ENCODE measurements at regions not wholly inside any gene's neighbourhood (a gene's known extent, or its start where the extent isn't known, plus 50 kb on each side); places are given as distances from the start of the nearest gene placed in this dataset.

DNA sequence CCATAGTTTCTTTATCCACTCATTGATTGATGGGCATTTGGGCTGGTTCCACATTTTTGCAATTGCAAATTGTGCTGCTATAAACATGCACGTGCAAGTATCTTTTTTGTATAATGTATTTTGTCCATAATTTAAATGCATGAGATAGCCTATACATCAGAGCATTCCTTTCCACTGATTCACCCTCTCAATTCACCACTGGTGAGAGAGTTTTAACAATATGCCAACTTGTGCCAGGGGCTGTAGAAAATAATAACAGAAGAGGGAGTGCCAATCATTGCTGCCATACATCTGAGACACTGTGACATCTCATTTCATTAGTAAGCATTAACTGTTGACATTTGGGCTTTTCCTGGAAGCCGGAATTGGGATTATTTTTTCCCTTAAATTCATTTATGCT is 125.1 kb downstream of the RAP2A start:
- H3K4me1 ChIP-seq (replicated peaks in 1 of 4; ENCODE audit: control insufficient read depth in 3 of 4, insufficient read depth in 4 of 4, low read length in 3 of 4): no peaks in the 10 kb centered on the region
- no peak overlapping the region for H3K56ac ChIP-seq (replicated peaks; ENCODE audit: insufficient read length, low read depth, low read length)
- H3K14ac ChIP-seq (ENCODE audit: insufficient read length): no peak overlapping the region
- no peaks in the 10 kb centered on the region for H3K23me2 ChIP-seq (ENCODE audit: low read depth, low read length)
- no peak overlapping the region for H4K91ac ChIP-seq (replicated peaks; ENCODE audit: insufficient read length, low read length)
- H4K20me1 ChIP-seq (replicated peaks in 1 of 2; ENCODE audit: control insufficient read depth in 1 of 2, insufficient read depth in 2 of 2, low read length in 2 of 2): no peaks in the 10 kb centered on the region
- no peak overlapping the region for H3K4me3 ChIP-seq (ENCODE audit: extremely low read depth in 1 of 4, insufficient read depth in 2 of 4, low read depth in 3 of 4, low read length in 4 of 4)
- no peaks in the 10 kb centered on the region for H3K79me2 ChIP-seq (ENCODE audit: control insufficient read depth in 1 of 2, insufficient read depth in 2 of 2, low read length in 2 of 2)
- ChIA-PET POLR2A (ENCODE audit: partially characterized antibody) (no interaction called here), CTCF (ENCODE audit: partially characterized antibody) (no interaction called here)
- no peaks in the 10 kb centered on the region for H3K9me3 ChIP-seq (ENCODE audit: insufficient read depth in 2 of 2, low read depth in 1 of 2, low read length in 1 of 2)
- FAIRE-seq (no peak), DNase-seq (ENCODE audit: low read depth in 1 of 2, low spot score in 2 of 2) (no peak)
- WGBS, 2 experiments (ENCODE audit: extremely low coverage in 1 of 2, insufficient coverage in 1 of 2, insufficient read length in 1 of 2, insufficient replicate concordance in 2 of 2, low coverage in 1 of 2, low lambda C conversion rate in 2 of 2, missing lambda C conversion rate in 1 of 2): 89% methylated on average over 2 of the region's 2 CpGs; no CpG with 5 or more reads in 1 of the 2 experiments
- H2BK20ac ChIP-seq (ENCODE audit: low read length): no peak overlapping the region
- no peaks in the 10 kb centered on the region for H3K79me1 ChIP-seq (ENCODE audit: low read depth, low read length)
- H3K9ac ChIP-seq (replicated peaks in 1 of 4; ENCODE audit: extremely low read depth in 1 of 4, low read depth in 3 of 4, low read length in 3 of 4): no peak overlapping the region
- H2BK15ac ChIP-seq (ENCODE audit: low read length): no peak overlapping the region
- no peak overlapping the region for H4K8ac ChIP-seq (ENCODE audit: extremely low read depth, insufficient read depth, low read length)
- no peak overlapping the region for H4K5ac ChIP-seq (ENCODE audit: insufficient read length, low read depth, low read length)
- no peak overlapping the region for H3K18ac ChIP-seq (ENCODE audit: extremely low read depth, low read length)
- H3K27me3 ChIP-seq (replicated peaks in 1 of 4; ENCODE audit: control insufficient read depth in 3 of 4, extremely low read depth in 1 of 4, insufficient read depth in 3 of 4, low read length in 3 of 4): no peaks in the 10 kb centered on the region
- H3K23ac ChIP-seq (ENCODE audit: insufficient read length): no peak overlapping the region
- H2AFZ ChIP-seq (ENCODE audit: low read length): no peak overlapping the region
- no peak overlapping the region for H3K4ac ChIP-seq (replicated peaks; ENCODE audit: insufficient read length, low read depth, low read length)
- no peaks in the 10 kb centered on the region for H3K36me3 ChIP-seq (ENCODE audit: control insufficient read depth in 2 of 4, insufficient read depth in 4 of 4, low read length in 3 of 4)
- H3K4me2 ChIP-seq (ENCODE audit: insufficient read depth in 1 of 2, low read depth in 2 of 2, low read length in 2 of 2): no peak overlapping the region
- no peak overlapping the region for H2AK5ac ChIP-seq (ENCODE audit: low read depth, low read length)
- no peak overlapping the region for H2BK5ac ChIP-seq (ENCODE audit: low read depth, low read length)
- H2BK120ac ChIP-seq (replicated peaks; ENCODE audit: low read depth, low read length): no peak overlapping the region
- no peak overlapping the region for H2BK12ac ChIP-seq (ENCODE audit: low read depth, low read length)
- H3K27ac ChIP-seq (ENCODE audit: low read depth, low read length): no peak overlapping the region
- TF ChIP-seq FOSL1 (IDR thresholded peaks at IDR 0.05; ENCODE audit: insufficient read depth, low read depth, low read length) (no peak), SUZ12 (IDR thresholded peaks at IDR 0.05; ENCODE audit: low read length) (no peak), CHD1 (IDR thresholded peaks at IDR 0.05; ENCODE audit: low read depth, low read length) (no peak), KDM5A (IDR thresholded peaks at IDR 0.05; ENCODE audit: low read length) (no peak), CBX8 (IDR thresholded peaks at IDR 0.05; ENCODE audit: borderline replicate concordance, low read depth, low read length) (no peak), SIX5 (IDR thresholded peaks at IDR 0.05; ENCODE audit: low read depth, low read length) (no peak)
- TF ChIP-seq, protein P1, sequence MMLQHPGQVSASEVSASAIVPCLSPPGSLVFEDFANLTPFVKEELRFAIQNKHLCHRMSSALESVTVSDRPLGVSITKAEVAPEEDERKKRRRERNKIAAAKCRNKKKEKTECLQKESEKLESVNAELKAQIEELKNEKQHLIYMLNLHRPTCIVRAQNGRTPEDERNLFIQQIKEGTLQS (IDR thresholded peaks at IDR 0.05; ENCODE audit: insufficient read depth, low read depth, low read length): no peak
- TF ChIP-seq, protein P2, sequence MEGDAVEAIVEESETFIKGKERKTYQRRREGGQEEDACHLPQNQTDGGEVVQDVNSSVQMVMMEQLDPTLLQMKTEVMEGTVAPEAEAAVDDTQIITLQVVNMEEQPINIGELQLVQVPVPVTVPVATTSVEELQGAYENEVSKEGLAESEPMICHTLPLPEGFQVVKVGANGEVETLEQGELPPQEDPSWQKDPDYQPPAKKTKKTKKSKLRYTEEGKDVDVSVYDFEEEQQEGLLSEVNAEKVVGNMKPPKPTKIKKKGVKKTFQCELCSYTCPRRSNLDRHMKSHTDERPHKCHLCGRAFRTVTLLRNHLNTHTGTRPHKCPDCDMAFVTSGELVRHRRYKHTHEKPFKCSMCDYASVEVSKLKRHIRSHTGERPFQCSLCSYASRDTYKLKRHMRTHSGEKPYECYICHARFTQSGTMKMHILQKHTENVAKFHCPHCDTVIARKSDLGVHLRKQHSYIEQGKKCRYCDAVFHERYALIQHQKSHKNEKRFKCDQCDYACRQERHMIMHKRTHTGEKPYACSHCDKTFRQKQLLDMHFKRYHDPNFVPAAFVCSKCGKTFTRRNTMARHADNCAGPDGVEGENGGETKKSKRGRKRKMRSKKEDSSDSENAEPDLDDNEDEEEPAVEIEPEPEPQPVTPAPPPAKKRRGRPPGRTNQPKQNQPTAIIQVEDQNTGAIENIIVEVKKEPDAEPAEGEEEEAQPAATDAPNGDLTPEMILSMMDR (IDR thresholded peaks at IDR 0.05; ENCODE audit: control extremely low read depth in 1 of 3, insufficient read depth in 1 of 3, low read depth in 1 of 3, low read length in 3 of 3): no peak
